ENCODE measurements at regions not wholly inside any gene's neighbourhood (a gene's known extent, or its start where the extent isn't known, plus 50 kb on each side); places are given as distances from the start of the nearest gene placed in this dataset.
"Not testable (repeated sequence)": the region's sequence is repeated elsewhere in the genome, so short reads cannot be mapped to it uniquely, and the experiment has no call there.

GRCh38 chr1:192463661-192464060, 111.9 kb upstream of the RGS1 start:
- Histone ChIP-seq H3K27me3 (replicated peaks in 1 of 2; ENCODE audit: control insufficient read depth in 2 of 2, insufficient read depth in 2 of 2, low read length in 1 of 2) (no peaks in the 10 kb centered on the region), H2AFZ (ENCODE audit: control insufficient read depth, low read depth, low read length) (no peak overlapping the region), H4K20me1 (ENCODE audit: control insufficient read depth, insufficient read depth) (no peaks in the 10 kb centered on the region), H3K27ac (ENCODE audit: control insufficient read depth, insufficient read depth) (no peak overlapping the region), H3K4me3 (no peak overlapping the region), H3K4me1 (ENCODE audit: control insufficient read depth, insufficient read depth, low read length) (no peaks in the 10 kb centered on the region), H3K79me2 (ENCODE audit: control insufficient read depth, insufficient read depth, low read length) (no peaks in the 10 kb centered on the region), H3K9ac (ENCODE audit: control insufficient read depth, insufficient read depth, low read length) (no peak overlapping the region), H3K4me2 (ENCODE audit: control insufficient read depth, insufficient read depth) (no peak overlapping the region), H3K36me3 (ENCODE audit: control insufficient read depth in 2 of 2, insufficient read depth in 2 of 2, low read length in 1 of 2) (no peaks in the 10 kb centered on the region), H3K9me3 (replicated peaks; ENCODE audit: control insufficient read depth, insufficient read depth, low read length) (no peaks in the 10 kb centered on the region)
- ChIA-PET RAD21 (ENCODE audit: unreplicated experiment) (no interaction called here), POLR2A (no interaction called here), CTCF (interaction anchor here (1.4 kb wide), 1 partner anchor 11 kb away, joined by 7 read pairs; no protein-coding TSS in a partner anchor), SMC1A (ENCODE audit: uncharacterized antibody, unreplicated experiment) (no interaction called here)
- TF ChIP-seq SIN3A (IDR thresholded peaks at IDR 0.05; ENCODE audit: low read depth, low read length) (no peak), IRF4 (IDR thresholded peaks at IDR 0.05; ENCODE audit: low read depth, low read length) (no peak), RAD51 (IDR thresholded peaks at IDR 0.05) (no peak), ASH2L (IDR thresholded peaks at IDR 0.05; ENCODE audit: borderline replicate concordance, low read depth) (no peak), BACH1 (IDR thresholded peaks at IDR 0.05; ENCODE audit: borderline replicate concordance) (no peak), JUNB (IDR thresholded peaks at IDR 0.05) (no peak), JUND (IDR thresholded peaks at IDR 0.05; ENCODE audit: low read depth, low read length) (no peak), SUPT20H (IDR thresholded peaks at IDR 0.05; ENCODE audit: borderline replicate concordance, control insufficient read depth, low read depth, low read length) (no peak), NFXL1 (IDR thresholded peaks at IDR 0.05; ENCODE audit: borderline replicate concordance) (no peak), MEF2A (IDR thresholded peaks at IDR 0.05; ENCODE audit: insufficient read depth, low read depth, low read length) (no peak), MXI1 (IDR thresholded peaks at IDR 0.05; ENCODE audit: low read depth, low read length) (no peak), CHD4 (IDR thresholded peaks at IDR 0.05) (no peak), ESRRA (IDR thresholded peaks at IDR 0.05; ENCODE audit: low read length) (no peak), ETV6 (conservative IDR thresholded peaks at IDR 0.05 in 1 of 2, IDR thresholded peaks at IDR 0.05 in 1 of 2; ENCODE audit: borderline replicate concordance in 1 of 2, low read depth in 1 of 2) (no peak), NFYB (IDR thresholded peaks at IDR 0.05; ENCODE audit: insufficient read depth, low read depth, low read length) (no peak), CBX3 (IDR thresholded peaks at IDR 0.05; ENCODE audit: borderline replicate concordance, low read depth) (no peak), FOXM1 (IDR thresholded peaks at IDR 0.05; ENCODE audit: low read depth, low read length) (no peak), ELK1 (IDR thresholded peaks at IDR 0.05; ENCODE audit: low read depth, low read length) (no peak)
- TF ChIP-seq, protein P1, sequence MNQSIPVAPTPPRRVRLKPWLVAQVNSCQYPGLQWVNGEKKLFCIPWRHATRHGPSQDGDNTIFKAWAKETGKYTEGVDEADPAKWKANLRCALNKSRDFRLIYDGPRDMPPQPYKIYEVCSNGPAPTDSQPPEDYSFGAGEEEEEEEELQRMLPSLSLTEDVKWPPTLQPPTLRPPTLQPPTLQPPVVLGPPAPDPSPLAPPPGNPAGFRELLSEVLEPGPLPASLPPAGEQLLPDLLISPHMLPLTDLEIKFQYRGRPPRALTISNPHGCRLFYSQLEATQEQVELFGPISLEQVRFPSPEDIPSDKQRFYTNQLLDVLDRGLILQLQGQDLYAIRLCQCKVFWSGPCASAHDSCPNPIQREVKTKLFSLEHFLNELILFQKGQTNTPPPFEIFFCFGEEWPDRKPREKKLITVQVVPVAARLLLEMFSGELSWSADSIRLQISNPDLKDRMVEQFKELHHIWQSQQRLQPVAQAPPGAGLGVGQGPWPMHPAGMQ (IDR thresholded peaks at IDR 0.05; ENCODE audit: borderline replicate concordance), result no peak
- FAIRE-seq, result no peak
- in situ Hi-C loops (cut with MboI), result loop anchor here (25.0 kb wide), 1 partner anchor 1824 kb away; no protein-coding TSS in a partner anchor
- no peak for DNase-seq (ENCODE audit: low read depth, low spot score)
- peak; percentile 50; the same call in 2 of the 3 replicates for ATAC-seq
- intact Hi-C loops (cut with micrococcal nuclease; ENCODE audit: unreplicated experiment), result no loop called here
- BruUV-seq (replicated peaks), result no TSS peak
- 18% methylated on average over 3 of the region's 3 CpGs for WGBS (ENCODE audit: insufficient coverage, insufficient replicate concordance, low lambda C conversion rate, missing lambda C conversion rate)

DNA sequence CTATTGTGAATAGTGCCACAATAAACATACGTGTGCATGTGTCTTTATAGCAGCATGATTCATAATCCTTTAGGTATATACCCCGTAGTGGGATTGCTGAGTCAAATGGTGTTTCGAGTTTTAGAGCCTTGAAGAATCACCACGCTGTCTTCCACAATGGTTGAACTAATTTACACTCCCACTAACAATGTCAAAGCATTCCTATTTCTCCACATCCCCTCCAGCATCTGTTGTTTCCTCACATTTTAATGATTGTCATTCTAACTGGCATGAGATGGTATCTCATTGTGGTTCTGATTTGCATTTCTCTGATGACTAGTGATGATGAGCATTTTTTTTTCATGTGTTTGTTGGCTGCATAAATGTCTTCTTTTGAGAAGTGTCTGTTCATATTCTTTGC, 110.4 kb upstream of the RGS1 start:
- H3K4me2 ChIP-seq (ENCODE audit: control insufficient read depth, insufficient read depth); H3K9ac ChIP-seq (ENCODE audit: control insufficient read depth, insufficient read depth, low read length); H4K20me1 ChIP-seq (ENCODE audit: control insufficient read depth, insufficient read depth); RAD21 ChIA-PET (ENCODE audit: unreplicated experiment); H3K9me3 ChIP-seq (replicated peaks; ENCODE audit: control insufficient read depth, insufficient read depth, low read length); H3K36me3 ChIP-seq (ENCODE audit: control insufficient read depth in 2 of 2, insufficient read depth in 2 of 2, low read length in 1 of 2); FAIRE-seq; CTCF ChIA-PET; DNase-seq (ENCODE audit: low read depth, low spot score); ATAC-seq; H3K27me3 ChIP-seq (replicated peaks in 1 of 2; ENCODE audit: control insufficient read depth in 2 of 2, insufficient read depth in 2 of 2, low read length in 1 of 2); POLR2A ChIA-PET; SMC1A ChIA-PET (ENCODE audit: uncharacterized antibody, unreplicated experiment); H3K27ac ChIP-seq (ENCODE audit: control insufficient read depth, insufficient read depth); H2AFZ ChIP-seq (ENCODE audit: control insufficient read depth, low read depth, low read length); BruUV-seq (replicated peaks); H3K4me1 ChIP-seq (ENCODE audit: control insufficient read depth, insufficient read depth, low read length); H3K79me2 ChIP-seq (ENCODE audit: control insufficient read depth, insufficient read depth, low read length); H3K4me3 ChIP-seq; intact Hi-C loops (cut with micrococcal nuclease; ENCODE audit: unreplicated experiment): not testable (repeated sequence)
- WGBS (ENCODE audit: insufficient coverage, insufficient replicate concordance, low lambda C conversion rate, missing lambda C conversion rate), result 12% methylated on average over 4 of the region's 4 CpGs
- in situ Hi-C loops (cut with MboI), result loop anchor here (25.0 kb wide), 1 partner anchor 1822 kb away; no protein-coding TSS in a partner anchor
